Endothelial cell of umbilical vein (primary cell): ENCODE measurements at regions not wholly inside any gene's neighbourhood (a gene's known extent, or its start where the extent isn't known, plus 50 kb on each side); places are given as distances from the start of the nearest gene placed in this dataset.

Experiments
- BruUV-seq: library from RNA; stranded (reverse); fragments of 400-500 nt; replicated peaks from 2 replicates; lab custom pipeline; 2021; lab: Mats Ljungman, UMichigan
- CTCF ChIA-PET: fragments of 300-600, 350-600 bp; sonication (Branson Sonifier 250); formaldehyde crosslinking; loops from one replicate; lab custom pipeline; 2021; ENCODE audit warnings: antibody characterized with exemption, inconsistent platforms; lab: Charles Lee
- POLR2A ChIA-PET: fragments of 300-600, 350-600 bp; sonication (Branson Sonifier 250); formaldehyde crosslinking; loops from one replicate; lab custom pipeline; 2021; ENCODE audit warnings: antibody characterized with exemption, inconsistent platforms; lab: Charles Lee
- DNase-seq: peaks from one replicate; pipeline ENCODE4 v3.0.0-alpha.2; 2011; ENCODE audit warnings: low read depth, low spot score
- FAIRE-seq: peaks from 2 replicates; lab custom pipeline; 2011; peaks lifted over from hg19 to GRCh38; lab: Jason Lieb, UNC
- H2AFZ ChIP-seq: 2 replicates; pipeline ENCODE4 v1.6.0; 2012; ENCODE audit warnings: low read depth, low read length, control low read depth, inconsistent platforms
- H3K27ac ChIP-seq: 2 replicates; pipeline ENCODE4 v1.5.1; 2011; ENCODE audit warnings: low read depth, mild to moderate bottlenecking, control low read depth, low read length, moderate library complexity; ENCODE audit not compliant: insufficient read depth
- H3K27me3 ChIP-seq, 2 experiments: 2 replicates each; pipeline versions ENCODE4 v1.6.0 to v1.6.1; 2011; ENCODE audit warnings: low read length in 2 of 2, mixed read lengths in 1 of 2; ENCODE audit not compliant: control insufficient read depth in 2 of 2, insufficient read depth in 2 of 2
- H3K36me3 ChIP-seq, 2 experiments: 2 replicates in 1 of 2; 3 replicates in 1 of 2; pipeline ENCODE4 v1.5.1; 2011; ENCODE audit warnings: low read length in 2 of 2, mild to moderate bottlenecking in 1 of 2, moderate library complexity in 1 of 2; ENCODE audit not compliant: control insufficient read depth in 2 of 2, insufficient read depth in 2 of 2; ENCODE audit errors: extremely low read depth in 1 of 2
- H3K4me1 ChIP-seq: 3 replicates; pipeline ENCODE4 v1.5.1; 2011; ENCODE audit warnings: mild to moderate bottlenecking, low read length; ENCODE audit not compliant: control insufficient read depth, insufficient read depth; ENCODE audit errors: extremely low read depth
- H3K4me2 ChIP-seq: 2 replicates; pipeline ENCODE4 v1.6.1; 2011; ENCODE audit warnings: low read length, control low read depth, mixed read lengths; ENCODE audit not compliant: insufficient read depth
- H3K4me3 ChIP-seq, 3 experiments: fragments of 200-600 bp in 1 of 3; sonication (generic), shearing (Covaris generic) in 1 of 3; replicated peaks in 1 of 3; 2 replicates each; pipeline ENCODE4 v1.5.1; 2011 to 2016; ENCODE audit warnings: control low read depth in 3 of 3, low read length in 3 of 3, mild to moderate bottlenecking in 2 of 3, inconsistent platforms in 1 of 3, low read depth in 1 of 3, moderate library complexity in 1 of 3; ENCODE audit not compliant: insufficient read depth in 1 of 3
- H3K79me2 ChIP-seq: 2 replicates; pipeline ENCODE4 v1.6.0; 2012; ENCODE audit warnings: low read length, inconsistent platforms; ENCODE audit not compliant: control insufficient read depth, insufficient read depth
- H3K9ac ChIP-seq: replicated peaks from 2 replicates; pipeline ENCODE3; 2011; ENCODE audit warnings: low read length, control low read depth; ENCODE audit not compliant: insufficient read depth; ENCODE audit errors: extremely low read depth
- H3K9me1 ChIP-seq: replicated peaks from 3 replicates; pipeline ENCODE4 v1.6.0; 2011; ENCODE audit warnings: mild to moderate bottlenecking, low read length; ENCODE audit not compliant: control insufficient read depth, insufficient read depth; ENCODE audit errors: extremely low read depth
- H3K9me3 ChIP-seq: replicated peaks from 2 replicates; pipeline ENCODE4 v1.5.1; 2012; ENCODE audit warnings: low read length, inconsistent platforms; ENCODE audit not compliant: control insufficient read depth, insufficient read depth
- H4K20me1 ChIP-seq: replicated peaks from 2 replicates; pipeline ENCODE3; 2011; ENCODE audit warnings: mild to moderate bottlenecking, low read length; ENCODE audit not compliant: control insufficient read depth, insufficient read depth; ENCODE audit errors: extremely low read depth
- CTCF ChIP-seq, 2 donors: IDR thresholded peaks; 1 replicate in 1 of 2; 2 replicates in 1 of 2; pipeline ENCODE4 v1.5.1; 2011; ENCODE audit warnings: low read length in 2 of 2, mild to moderate bottlenecking in 2 of 2, moderate library complexity in 2 of 2, control low read depth in 1 of 2, inconsistent platforms in 1 of 2, low read depth in 1 of 2; ENCODE audit not compliant: insufficient read depth in 1 of 2; ENCODE audit errors: extremely low read depth in 1 of 2
- EZH2 ChIP-seq: IDR thresholded peaks from 2 replicates; pipeline ENCODE4 v1.6.1; 2012; ENCODE audit warnings: borderline replicate concordance, low read depth, mild to moderate bottlenecking, moderate library complexity, low read length, inconsistent platforms; ENCODE audit not compliant: severe bottlenecking
- FOS ChIP-seq: IDR thresholded peaks from 2 replicates; pipeline ENCODE4 v1.6.1; 2011; ENCODE audit warnings: mild to moderate bottlenecking, low read length, moderate library complexity, borderline replicate concordance; ENCODE audit not compliant: insufficient read depth
- GATA2 ChIP-seq: IDR thresholded peaks from 2 replicates; pipeline ENCODE4 v1.7.0; 2011; ENCODE audit warnings: low read depth, mild to moderate bottlenecking, moderate library complexity, mixed read lengths, low read length; ENCODE audit not compliant: insufficient read length, insufficient read depth
- JUN ChIP-seq: IDR thresholded peaks from 2 replicates; pipeline ENCODE4 v1.6.1; 2011; ENCODE audit warnings: borderline replicate concordance, low read depth; ENCODE audit not compliant: insufficient read length, insufficient read depth
- MAX ChIP-seq: IDR thresholded peaks from 2 replicates; pipeline ENCODE4 v1.6.1; 2011; ENCODE audit not compliant: insufficient read depth, insufficient read length
- MYC ChIP-seq: IDR thresholded peaks from one replicate; pipeline ENCODE4 v1.6.1; 2011; ENCODE audit warnings: mild to moderate bottlenecking, low read depth, low read length
- POLR2A ChIP-seq: IDR thresholded peaks from 2 replicates; pipeline ENCODE4 v1.6.1; 2012; ENCODE audit warnings: low read depth, mild to moderate bottlenecking, control low read depth, low read length
- POLR2AphosphoS5 ChIP-seq: IDR thresholded peaks from 2 replicates; pipeline ENCODE4 v1.6.1; 2012; ENCODE audit warnings: low read depth, mild to moderate bottlenecking, control low read depth, low read length, moderate library complexity; ENCODE audit not compliant: insufficient read depth
- dilution Hi-C: fragments of 300-500 bp; cut with MboI; formaldehyde crosslinking; loops from one replicate; pipeline ENCODE4 v1.15.0; 2019; ENCODE audit warnings: low sequenced_read_pairs; ENCODE audit not compliant: extremely low pct_ligation_motif_present
- intact Hi-C: fragments of 100-400 bp; cut with micrococcal nuclease; formaldehyde crosslinking; loops from one replicate; pipeline ENCODE4 v1.10.0; 2022

- H3K9me1 ChIP-seq, result no peaks in the 10 kb centered on the region
- H3K36me3 ChIP-seq, result no peaks in the 10 kb centered on the region
- POLR2A ChIA-PET, result no interaction called here
- no peak overlapping the region for H2AFZ ChIP-seq
- no peaks in the 10 kb centered on the region for H3K27me3 ChIP-seq
- no peak overlapping the region for H3K4me3 ChIP-seq
- CTCF ChIA-PET, result interaction anchor here (1.9 kb wide), 1 partner anchor 1810 kb away, joined by 6 read pairs; no protein-coding TSS in a partner anchor
- H3K9ac ChIP-seq, result no peak overlapping the region
- H3K4me1 ChIP-seq, result no peaks in the 10 kb centered on the region
- no TSS peak for BruUV-seq
- H3K9me3 ChIP-seq, result no peaks in the 10 kb centered on the region
- no peak overlapping the region for H3K4me2 ChIP-seq
- dilution Hi-C loops (no loop called here), intact Hi-C loops (loop anchor here (10.0 kb wide), 1 partner anchor 747 kb away; no protein-coding TSS in a partner anchor)
- no peak overlapping the region for H3K27ac ChIP-seq
- DNase-seq, result no peak
- no peaks in the 10 kb centered on the region for H4K20me1 ChIP-seq
- no peaks in the 10 kb centered on the region for H3K79me2 ChIP-seq
- no peak for FAIRE-seq
- TF ChIP-seq POLR2AphosphoS5, result no peak
Measured at GRCh38 chr3:59572106-59572505, 522.3 kb upstream of the CFAP20DC start.

GRCh38 chr3:59570806-59571205 is 521.0 kb upstream of the CFAP20DC start:
- no peak overlapping the region for H3K4me3 ChIP-seq
- no peak for TF ChIP-seq MYC
- no peak for TF ChIP-seq GATA2
- no peak for TF ChIP-seq POLR2A
- no peak for TF ChIP-seq MAX
- TF ChIP-seq JUN, result no peak
- TF ChIP-seq EZH2, result no peak
- TF ChIP-seq FOS, result no peak
- no peak for TF ChIP-seq CTCF (IDR thresholded peaks at IDR 0.05; ENCODE audit: extremely low read depth in 1 of 2, insufficient read depth in 1 of 2, low read depth in 1 of 2, low read length in 2 of 2)
- TF ChIP-seq POLR2AphosphoS5, result no peak
- H3K79me2 ChIP-seq, result no peaks in the 10 kb centered on the region
- ChIA-PET POLR2A (no interaction called here), CTCF (no interaction called here)
- DNase-seq (no peak), FAIRE-seq (no peak)
- no peak overlapping the region for H2AFZ ChIP-seq
- dilution Hi-C loops (no loop called here), intact Hi-C loops (loop anchor here (10.0 kb wide), 1 partner anchor 746 kb away; no protein-coding TSS in a partner anchor)
- no peaks in the 10 kb centered on the region for H4K20me1 ChIP-seq
- no peaks in the 10 kb centered on the region for H3K27me3 ChIP-seq
- H3K9me1 ChIP-seq, result no peaks in the 10 kb centered on the region
- no peak overlapping the region for H3K4me2 ChIP-seq
- no peak overlapping the region for H3K27ac ChIP-seq
- no peaks in the 10 kb centered on the region for H3K36me3 ChIP-seq
- BruUV-seq, result no TSS peak
- no peaks in the 10 kb centered on the region for H3K9me3 ChIP-seq
- no peaks in the 10 kb centered on the region for H3K4me1 ChIP-seq
- no peak overlapping the region for H3K9ac ChIP-seq
